CD1c-positive myeloid dendritic cell (primary cell): ENCODE measurements at regions not wholly inside any gene's neighbourhood (a gene's known extent, or its start where the extent isn't known, plus 50 kb on each side); places are given as distances from the start of the nearest gene placed in this dataset.

ENCODE experiments used
- DNase-seq: peaks from one replicate; pipeline ENCODE4 v3.0.0-alpha.2; 2016; ENCODE audit errors: extremely low spot score

- DNase-seq: no peak
These were observed 454.3 kb downstream of the BTBD3 start for GRCh38 chr20:12371990-12372389.

GRCh38 chr20:12372557-12372956 is 454.9 kb downstream of the BTBD3 start:
- no peak for DNase-seq

- DNase-seq: no peak
These were observed 458.3 kb downstream of the BTBD3 start for GRCh38 chr20:12375967-12376366.

GRCh38 chr20:12383821-12384220 is 466.1 kb downstream of the BTBD3 start:
- no peak for DNase-seq

DNA sequence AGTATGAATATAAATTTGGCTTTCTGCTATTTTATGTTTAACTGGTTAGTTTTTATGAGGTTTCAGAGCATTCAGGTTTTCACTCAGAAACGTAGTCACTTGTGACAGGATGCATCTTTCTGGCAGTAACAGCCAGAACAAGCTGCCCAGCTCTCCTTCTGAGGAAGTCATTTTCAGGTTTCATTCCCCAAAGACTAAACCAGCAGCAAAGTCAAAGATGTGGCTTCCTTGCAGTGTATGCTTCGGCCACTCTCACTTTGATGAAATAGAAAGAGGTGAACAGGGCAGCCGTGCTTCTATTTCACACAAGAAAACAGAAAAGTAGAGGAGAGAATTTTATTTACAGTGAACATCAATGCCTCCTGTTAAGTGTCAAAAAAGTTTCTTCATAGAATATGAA is 469.1 kb downstream of the BTBD3 start:
- no peak for DNase-seq

DNA sequence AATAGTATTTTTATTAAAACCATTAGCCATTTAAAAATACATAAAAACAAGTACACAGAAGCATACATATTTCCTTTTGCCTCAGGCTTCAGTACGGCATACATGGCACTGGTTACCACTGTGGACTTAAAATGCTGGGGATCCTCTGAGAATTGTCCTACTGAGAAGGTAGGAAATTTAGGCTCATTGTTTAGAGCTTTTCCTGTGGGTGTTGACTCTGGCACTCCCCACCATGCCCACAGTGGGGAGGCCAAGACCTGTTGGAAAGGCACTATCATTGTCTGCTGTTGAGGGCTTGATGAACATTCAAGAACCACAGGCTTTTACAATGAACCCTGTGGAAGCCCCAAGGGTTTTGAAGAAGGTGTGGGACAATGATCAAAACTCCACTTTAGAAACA is 473.4 kb downstream of the BTBD3 start:
- no peak for DNase-seq

GRCh38 chr20:12394786-12395185 is 477.1 kb downstream of the BTBD3 start:
- DNase-seq: no peak

DNA sequence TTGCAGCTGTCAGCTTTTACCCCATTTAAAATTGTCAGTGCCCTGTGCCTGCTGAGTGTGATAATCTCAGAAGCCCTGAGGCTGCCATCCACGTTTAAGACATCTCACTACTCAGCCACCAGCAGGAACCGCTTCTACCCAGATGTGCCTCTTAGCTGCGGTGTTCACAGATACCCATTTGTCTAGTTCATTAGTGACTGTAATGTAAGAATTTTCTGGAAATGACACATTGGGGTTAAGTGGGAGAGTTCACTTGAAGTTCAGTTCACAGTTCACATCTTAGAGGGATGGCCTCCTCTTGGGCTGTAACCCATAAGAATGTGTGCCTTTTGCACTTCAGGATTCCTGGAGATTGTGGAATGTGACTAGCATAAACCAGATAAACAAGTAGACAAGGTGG is 477.7 kb downstream of the BTBD3 start:
- no peak for DNase-seq

DNA sequence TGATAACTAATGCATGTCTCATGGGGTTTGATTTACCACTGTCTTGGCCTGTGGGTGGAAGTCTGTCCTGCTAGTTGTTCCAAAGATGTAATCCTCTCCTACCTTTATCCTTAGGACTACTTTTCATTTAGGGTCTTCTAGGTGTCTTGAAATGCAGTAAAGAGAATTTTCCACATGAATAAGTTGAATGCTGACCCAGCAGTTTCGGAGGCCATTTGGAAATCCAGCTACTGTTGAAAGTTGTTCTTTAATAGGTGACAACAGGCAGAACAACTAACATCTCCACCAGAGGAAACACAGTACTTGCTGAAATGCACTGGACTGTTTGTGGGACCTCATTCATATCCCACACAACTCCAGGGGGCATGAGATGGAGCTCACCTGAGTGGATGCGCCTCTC is 478.1 kb downstream of the BTBD3 start:
- DNase-seq: no peak

DNA sequence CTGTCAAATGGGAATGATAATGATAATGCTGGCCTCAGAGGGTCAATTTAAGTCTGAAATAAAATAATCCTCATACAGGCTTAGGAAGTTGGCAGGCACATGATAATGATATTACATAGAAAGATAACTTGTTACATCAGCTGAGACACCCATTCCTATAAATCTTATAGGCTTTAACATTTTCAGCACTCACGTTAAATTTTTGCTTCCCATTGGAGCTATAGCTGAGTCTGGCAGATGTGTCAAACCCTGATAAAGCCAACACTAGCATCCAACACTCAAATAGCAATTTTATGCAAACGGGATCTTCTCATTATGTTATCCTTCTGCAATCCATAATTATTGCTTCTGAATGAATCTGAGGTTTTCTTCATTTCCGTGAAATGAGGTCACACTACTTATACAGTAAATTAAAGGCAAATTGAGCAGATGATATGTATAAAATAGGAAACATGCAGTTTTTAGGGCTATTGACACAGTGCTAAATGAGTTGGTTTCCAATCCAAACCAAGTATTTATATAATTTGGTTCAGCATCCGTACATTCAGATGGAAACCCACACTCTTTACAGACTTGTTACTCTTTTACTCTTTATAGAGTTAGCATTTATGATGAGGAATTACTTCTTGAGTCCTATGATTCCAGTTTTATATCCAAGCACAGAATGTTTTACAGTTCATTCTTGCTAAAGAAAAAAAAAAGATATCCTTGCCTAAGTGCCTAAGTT is 481.6 kb downstream of the BTBD3 start:
- DNase-seq: no peak

GRCh38 chr20:12404941-12405340 is 487.2 kb downstream of the BTBD3 start:
- no peak for DNase-seq

GRCh38 chr20:12406978-12407377 is 489.3 kb downstream of the BTBD3 start:
- no peak for DNase-seq

DNA sequence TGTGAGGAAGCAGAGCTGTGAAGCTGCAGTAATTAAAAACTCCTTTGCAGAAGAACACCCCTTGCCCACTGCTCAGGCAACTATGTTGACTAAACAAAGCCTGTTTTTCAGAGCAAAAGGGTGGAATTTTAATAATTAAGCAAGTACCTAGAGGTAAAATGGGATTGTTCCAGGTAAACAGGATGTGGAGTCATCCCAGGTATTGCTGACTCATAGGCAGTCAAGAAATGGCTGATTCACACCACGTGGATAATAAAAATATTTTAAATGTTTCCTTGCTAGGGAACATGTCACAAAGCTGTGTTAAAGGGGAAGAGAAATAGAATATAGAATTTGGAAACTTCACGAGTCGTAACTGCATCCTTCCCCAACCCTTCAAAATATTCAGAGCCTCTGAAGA is 491.8 kb downstream of the BTBD3 start:
- DNase-seq: no peak

DNA sequence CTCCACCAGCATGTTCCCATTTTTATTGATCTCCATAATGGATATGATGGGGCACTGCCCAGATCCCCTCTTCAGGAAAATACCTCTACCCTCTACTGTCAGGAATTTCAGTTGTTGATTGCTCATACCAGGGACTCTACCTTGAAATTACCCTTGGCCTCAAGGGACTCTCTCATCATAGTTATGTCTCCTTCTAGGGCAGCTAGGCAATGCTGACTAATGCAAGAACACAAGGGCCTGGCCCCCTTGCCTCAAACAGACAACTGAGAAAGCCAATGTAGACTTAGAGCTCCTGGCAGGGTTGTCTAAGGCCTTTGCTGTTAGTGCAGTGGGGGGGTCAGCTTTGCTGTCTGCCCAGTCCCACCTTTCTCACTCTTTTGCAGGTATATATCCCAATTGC is 493.1 kb downstream of the BTBD3 start:
- DNase-seq: no peak

DNA sequence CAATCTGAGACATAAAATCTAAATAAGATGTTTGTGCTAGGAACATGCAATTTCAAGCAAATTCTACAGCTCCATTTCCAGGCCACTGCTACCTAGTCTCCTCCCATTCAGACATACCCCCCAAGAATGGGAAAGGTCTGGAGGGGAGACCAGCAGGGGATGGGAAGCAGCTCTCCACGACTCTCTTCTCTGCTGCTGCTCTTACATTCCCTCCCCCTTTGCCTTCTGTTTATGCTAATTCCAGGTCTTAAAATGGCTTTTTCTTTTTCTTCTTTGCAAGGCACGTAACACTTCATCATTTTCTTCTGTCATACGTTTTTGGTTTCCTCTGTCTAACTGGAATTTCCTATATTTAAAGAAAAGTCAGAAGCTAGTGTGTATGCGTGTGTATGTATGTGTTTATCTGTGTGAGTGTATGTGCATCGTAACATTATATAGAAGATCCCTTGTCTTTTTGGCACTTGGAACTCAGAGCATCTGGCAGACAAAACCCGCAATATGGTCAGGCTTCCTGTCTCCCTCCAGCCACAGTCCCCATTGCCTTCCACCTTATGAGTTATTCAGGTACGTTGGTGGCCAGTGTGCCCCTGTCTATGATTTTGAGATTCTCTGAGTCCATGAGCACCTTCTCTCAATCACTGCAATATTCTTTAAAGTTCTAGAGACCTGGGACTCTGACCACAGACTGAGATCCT is 493.7 kb downstream of the BTBD3 start:
- no peak for DNase-seq

GRCh38 chr20:12413116-12413515 is 495.4 kb downstream of the BTBD3 start:
- no peak for DNase-seq

DNA sequence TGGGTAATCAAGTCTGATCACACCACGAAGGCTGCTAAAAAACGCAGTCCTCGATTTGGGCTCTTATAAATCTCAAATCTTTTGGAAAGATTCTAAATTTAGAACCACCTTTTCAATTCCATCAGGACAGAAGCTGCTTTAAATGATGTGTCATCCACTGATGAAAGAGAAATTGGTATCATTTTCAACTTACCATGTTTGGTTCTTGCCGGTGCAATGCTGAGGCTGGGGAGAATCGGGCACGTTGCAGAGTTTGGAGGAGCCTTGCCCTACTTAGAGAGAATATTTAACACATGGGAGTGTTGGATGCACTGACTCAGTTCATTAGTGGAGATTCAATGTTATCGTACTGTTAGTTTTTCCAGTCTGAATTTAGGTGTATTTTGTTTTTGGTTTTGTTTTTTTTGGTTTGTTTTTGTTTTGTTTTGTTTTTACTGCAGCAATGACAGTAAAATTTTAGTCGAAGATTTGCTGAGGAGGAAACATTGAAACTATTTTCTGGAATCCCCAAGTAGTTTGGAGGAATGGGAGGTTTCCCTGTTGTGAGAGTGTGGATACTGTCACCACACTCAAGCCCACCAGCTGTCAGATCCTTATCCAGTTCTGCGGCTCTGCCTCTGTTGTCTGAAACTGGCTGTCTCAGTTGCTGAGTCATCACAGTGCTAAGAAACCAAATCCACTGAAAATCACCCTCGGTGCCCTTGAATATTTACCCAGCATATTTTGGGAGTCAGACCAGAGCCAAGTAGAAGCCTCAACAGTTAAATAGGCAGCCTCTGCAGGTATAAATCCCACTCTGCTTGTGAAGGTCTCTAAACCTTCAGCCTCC is 497.0 kb downstream of the BTBD3 start:
- DNase-seq: no peak

- DNase-seq: no peak
These were observed 498.6 kb downstream of the BTBD3 start for GRCh38 chr20:12416281-12416680.

DNA sequence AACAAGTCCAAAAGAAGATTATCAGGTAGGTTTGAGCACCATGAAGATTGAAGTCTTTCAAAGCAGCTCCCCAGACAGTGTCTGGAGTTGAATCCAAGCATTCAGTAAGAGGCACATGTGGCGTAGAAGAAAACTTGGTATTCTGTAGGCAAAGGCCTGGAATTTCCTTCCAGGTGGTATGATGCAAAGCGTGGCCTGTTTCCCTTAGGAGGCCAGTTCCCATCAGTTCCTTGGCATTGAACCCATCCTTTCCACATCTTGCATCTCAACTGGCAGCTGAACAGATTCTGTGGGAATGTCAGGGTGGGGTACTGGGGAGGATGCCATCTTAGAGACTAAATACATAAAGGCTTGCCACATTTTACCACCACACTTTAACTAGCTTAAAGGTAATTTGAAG is 516.0 kb downstream of the BTBD3 start:
- DNase-seq: no peak

GRCh38 chr20:12434672-12435071 is 517.0 kb downstream of the BTBD3 start:
- no peak for DNase-seq

DNA sequence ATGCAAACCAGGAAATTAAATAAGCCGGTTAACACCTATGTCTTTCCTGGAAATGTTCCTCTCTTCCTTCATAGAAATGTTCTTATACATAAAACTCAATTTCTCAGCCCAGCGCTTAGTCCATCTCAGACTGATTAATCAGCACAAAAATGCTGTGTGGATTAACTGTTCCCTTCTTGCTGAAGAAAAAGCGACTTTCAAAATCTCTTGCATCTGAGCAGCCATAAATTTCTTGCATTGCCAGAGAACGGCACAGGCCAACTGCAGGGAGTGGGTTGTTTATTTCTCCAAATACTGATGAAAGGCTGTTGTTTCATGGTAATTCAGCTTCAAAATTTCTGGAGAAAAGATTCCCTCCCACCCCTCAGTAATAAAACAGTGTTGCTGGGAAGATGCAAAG is 517.6 kb downstream of the BTBD3 start:
- DNase-seq: no peak

GRCh38 chr20:12453711-12454110 is 536.0 kb downstream of the BTBD3 start:
- DNase-seq: no peak

GRCh38 chr20:12455148-12455547 is 537.5 kb downstream of the BTBD3 start:
- no peak for DNase-seq
